ENCODE measurements at regions not wholly inside any gene's neighbourhood (a gene's known extent, or its start where the extent isn't known, plus 50 kb on each side); places are given as distances from the start of the nearest gene placed in this dataset.

DNA sequence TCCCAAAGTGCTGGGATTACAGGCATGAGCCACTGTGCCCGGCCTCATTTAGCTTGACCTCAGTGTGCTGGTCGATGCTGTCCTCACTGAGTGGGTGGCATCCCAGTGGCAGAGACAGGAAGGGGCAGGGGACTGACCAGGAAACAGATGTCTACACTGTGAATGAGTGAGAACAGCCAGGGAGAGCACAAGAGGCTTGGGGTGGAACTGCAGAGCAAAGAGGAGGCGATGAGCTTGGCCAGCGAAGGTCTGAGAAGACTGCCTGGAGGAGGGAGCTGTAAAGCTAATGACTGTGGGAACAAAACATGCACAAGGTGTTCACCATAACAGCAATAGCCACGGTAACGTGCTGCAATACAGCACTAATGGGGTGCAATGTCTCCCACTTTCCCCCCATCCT is 57.2 kb upstream of the BEGAIN start:
- Mint-ChIP-seq H3K4me1 (peaks cover 15% of the 10 kb centered on the region), H3K27ac (no peak overlapping the region)
- DNase-seq: no peak

DNA sequence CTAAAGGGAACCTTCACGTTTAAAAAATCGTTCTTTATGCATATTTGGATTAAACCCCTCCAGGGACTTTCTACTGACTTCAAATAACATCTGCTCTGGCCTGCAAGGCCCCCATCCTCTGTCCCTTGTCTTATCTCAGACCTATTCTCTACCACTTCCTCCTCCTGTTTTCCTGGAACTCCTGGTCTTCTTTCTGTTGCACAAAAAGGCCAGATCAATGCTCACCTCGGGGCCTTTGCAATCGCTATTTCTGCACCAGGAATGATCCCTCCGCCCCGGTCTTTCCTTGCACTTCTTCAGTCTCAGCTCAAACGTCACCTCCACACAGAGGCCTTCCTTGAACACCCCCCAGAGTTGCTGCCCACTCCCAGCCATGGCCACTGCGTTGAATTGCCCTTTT is 57.6 kb upstream of the BEGAIN start:
- peaks cover 15% of the 10 kb centered on the region for H3K4me1 Mint-ChIP-seq
- TF ChIP-seq, protein P1, sequence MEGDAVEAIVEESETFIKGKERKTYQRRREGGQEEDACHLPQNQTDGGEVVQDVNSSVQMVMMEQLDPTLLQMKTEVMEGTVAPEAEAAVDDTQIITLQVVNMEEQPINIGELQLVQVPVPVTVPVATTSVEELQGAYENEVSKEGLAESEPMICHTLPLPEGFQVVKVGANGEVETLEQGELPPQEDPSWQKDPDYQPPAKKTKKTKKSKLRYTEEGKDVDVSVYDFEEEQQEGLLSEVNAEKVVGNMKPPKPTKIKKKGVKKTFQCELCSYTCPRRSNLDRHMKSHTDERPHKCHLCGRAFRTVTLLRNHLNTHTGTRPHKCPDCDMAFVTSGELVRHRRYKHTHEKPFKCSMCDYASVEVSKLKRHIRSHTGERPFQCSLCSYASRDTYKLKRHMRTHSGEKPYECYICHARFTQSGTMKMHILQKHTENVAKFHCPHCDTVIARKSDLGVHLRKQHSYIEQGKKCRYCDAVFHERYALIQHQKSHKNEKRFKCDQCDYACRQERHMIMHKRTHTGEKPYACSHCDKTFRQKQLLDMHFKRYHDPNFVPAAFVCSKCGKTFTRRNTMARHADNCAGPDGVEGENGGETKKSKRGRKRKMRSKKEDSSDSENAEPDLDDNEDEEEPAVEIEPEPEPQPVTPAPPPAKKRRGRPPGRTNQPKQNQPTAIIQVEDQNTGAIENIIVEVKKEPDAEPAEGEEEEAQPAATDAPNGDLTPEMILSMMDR (IDR thresholded peaks at IDR 0.05): no peak
- H3K4me3 Mint-ChIP-seq: no peak overlapping the region
- DNase-seq: no peak
- peaks cover 7% of the 10 kb centered on the region for H3K27me3 Mint-ChIP-seq (ENCODE audit: low read depth, poor library complexity)
- peaks cover 22% of the 10 kb centered on the region for H3K9me3 Mint-ChIP-seq
- H3K27ac Mint-ChIP-seq: no peak overlapping the region
- H3K36me3 Mint-ChIP-seq (ENCODE audit: low read depth): peaks cover 11% of the 10 kb centered on the region

More for the DNA sequence above, 57.2 kb upstream of the BEGAIN start:
- no peak overlapping the region for H3K4me3 Mint-ChIP-seq
- peaks cover 7% of the 10 kb centered on the region for H3K27me3 Mint-ChIP-seq (ENCODE audit: low read depth, poor library complexity)
- peaks cover 22% of the 10 kb centered on the region for H3K9me3 Mint-ChIP-seq
- peaks cover 8% of the 10 kb centered on the region for H3K36me3 Mint-ChIP-seq (ENCODE audit: low read depth)
- TF ChIP-seq, protein P1 (IDR thresholded peaks at IDR 0.05): no peak

DNA sequence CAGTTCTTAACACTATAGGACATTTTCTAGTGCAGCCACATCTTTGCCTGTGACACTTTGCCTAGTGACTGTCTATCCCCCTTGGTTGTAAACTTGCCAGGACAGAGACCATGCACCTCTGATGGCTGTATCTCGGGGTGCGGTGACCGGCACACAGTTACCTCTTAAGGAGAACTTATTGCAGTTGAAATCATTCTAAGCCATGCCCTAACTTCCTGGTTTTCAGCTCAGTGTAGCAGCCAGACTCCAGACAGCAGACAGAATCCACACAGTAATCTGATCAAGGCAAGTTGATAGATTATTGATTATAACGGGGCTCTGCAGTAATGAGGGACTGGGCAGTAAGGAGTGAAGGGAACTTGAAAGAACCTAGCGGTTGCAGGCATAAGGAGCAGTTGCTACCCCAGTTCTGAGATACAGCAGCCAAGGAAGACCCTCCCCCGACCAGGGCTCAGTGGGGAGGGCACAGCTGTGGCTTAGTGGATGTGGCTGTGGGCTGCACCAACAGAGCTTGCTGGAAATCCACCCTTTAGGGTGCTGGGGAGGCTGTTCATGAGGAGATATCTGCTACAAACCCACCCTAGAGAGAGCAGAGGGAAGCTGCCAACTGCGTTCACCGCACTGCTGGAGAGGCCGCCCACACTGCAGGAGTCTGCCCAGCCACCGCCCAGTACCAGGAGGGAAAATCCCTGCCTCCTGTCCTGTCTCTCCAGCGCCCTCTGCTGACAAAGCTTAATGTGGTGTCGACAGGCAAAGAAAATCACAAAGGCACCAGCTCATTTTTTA is 58.2 kb upstream of the BEGAIN start:
- peaks cover 22% of the 10 kb centered on the region for H3K9me3 Mint-ChIP-seq
- peak; percentile 89 for DNase-seq
- peaks cover 11% of the 10 kb centered on the region for H3K36me3 Mint-ChIP-seq (ENCODE audit: low read depth)
- no peak overlapping the region for H3K27ac Mint-ChIP-seq
- peaks cover 15% of the 10 kb centered on the region for H3K4me1 Mint-ChIP-seq
- H3K27me3 Mint-ChIP-seq (ENCODE audit: low read depth, poor library complexity): peaks cover 12% of the 10 kb centered on the region
- TF ChIP-seq, protein P1 (IDR thresholded peaks at IDR 0.05): peak; percentile 67
- no peak overlapping the region for H3K4me3 Mint-ChIP-seq

DNA sequence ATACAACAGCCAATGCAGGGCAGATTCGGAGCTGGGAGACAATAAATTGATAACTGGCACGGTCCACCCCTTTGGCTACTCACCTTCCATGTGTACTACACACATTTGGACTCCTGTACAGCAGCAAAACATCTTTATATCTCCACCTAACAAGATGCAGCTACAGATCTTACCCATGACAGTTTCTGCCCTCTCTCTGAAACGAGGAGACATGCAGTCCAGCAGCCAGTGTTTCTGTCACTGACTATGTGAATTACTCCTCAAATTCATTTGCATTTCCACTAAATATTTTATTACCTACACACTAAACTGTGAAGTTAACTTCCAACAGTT is 58.7 kb upstream of the BEGAIN start:
- no peak for DNase-seq
- Mint-ChIP-seq H3K9me3 (peaks cover 22% of the 10 kb centered on the region), H3K36me3 (ENCODE audit: low read depth) (peaks cover 11% of the 10 kb centered on the region), H3K4me1 (peaks cover 15% of the 10 kb centered on the region), H3K27ac (no peak overlapping the region), H3K27me3 (ENCODE audit: low read depth, poor library complexity) (peaks cover 12% of the 10 kb centered on the region), H3K4me3 (no peak overlapping the region)
- TF ChIP-seq, protein P1 (IDR thresholded peaks at IDR 0.05): no peak

DNA sequence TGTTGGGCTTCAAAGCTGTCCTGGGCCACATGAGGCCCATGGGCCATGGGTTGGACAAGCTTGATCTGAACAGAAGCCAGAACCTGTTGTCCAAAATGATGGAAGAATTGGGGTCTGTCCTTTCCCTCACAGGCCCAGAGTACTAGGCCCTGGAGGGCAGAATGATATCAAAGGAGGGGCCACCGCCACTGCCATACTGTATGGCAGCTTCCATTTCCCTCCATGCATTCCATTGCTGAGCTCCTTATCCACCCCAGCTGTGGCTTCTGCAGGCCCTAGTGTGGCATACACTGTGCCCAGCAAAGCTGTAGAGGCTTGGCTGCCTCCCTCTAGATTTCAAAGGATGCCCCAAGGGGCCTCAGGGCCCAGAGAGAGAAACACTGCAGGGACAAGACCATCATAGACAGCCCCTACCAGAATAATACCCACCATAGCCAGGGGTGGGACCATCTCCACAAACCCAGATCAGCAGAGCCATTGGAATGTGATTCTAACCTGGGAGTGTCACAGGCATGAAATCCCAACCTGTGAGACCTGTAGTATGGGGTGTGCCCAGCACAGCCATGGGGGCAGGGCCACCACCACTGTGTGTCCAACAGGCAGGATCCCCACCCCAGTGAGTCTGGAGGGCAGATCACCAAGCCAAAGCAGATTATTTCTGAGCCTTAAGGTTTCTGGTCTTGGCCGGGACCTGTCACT is 61.4 kb upstream of the BEGAIN start:
- peaks cover 11% of the 10 kb centered on the region for H3K36me3 Mint-ChIP-seq (ENCODE audit: low read depth)
- no peak overlapping the region for H3K4me3 Mint-ChIP-seq
- TF ChIP-seq, protein P1 (IDR thresholded peaks at IDR 0.05): no peak
- H3K27ac Mint-ChIP-seq: no peak overlapping the region
- H3K9me3 Mint-ChIP-seq: peaks cover 22% of the 10 kb centered on the region
- DNase-seq: no peak
- H3K27me3 Mint-ChIP-seq (ENCODE audit: low read depth, poor library complexity): peaks cover 15% of the 10 kb centered on the region
- peaks cover 31% of the 10 kb centered on the region for H3K4me1 Mint-ChIP-seq
